HG03280 (cell line): ENCODE measurements at regions not wholly inside any gene's neighbourhood (a gene's known extent, or its start where the extent isn't known, plus 50 kb on each side); places are given as distances from the start of the nearest gene placed in this dataset.

Experiments used
- ATAC-seq: cut with Tn5 transposase; IDR thresholded peaks from one replicate; pipeline ENCODE4 v1.9.1; 2021; ENCODE audit warnings: mild to moderate bottlenecking, moderate library complexity; ENCODE audit not compliant: unreplicated experiment

DNA sequence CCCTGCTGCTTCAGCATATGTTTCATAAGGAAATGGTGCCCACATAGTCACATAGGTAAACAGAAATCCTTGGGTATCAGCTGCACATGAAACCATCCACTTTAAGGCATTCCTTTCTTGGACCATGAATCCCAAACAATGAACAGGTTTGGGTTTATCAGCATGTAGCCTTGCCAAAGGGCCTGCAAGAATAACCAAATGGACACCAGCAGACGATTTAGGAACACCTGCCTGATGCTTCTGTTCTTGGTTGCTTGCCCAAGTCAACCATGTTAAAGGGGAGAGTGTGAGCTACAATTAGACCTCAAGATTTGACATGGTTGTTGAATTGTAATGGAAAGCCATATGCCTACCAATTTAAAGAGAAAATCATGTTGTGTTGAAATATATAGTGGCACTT lies 1342.7 kb upstream of the PIK3C3 start:
- no peak for ATAC-seq

DNA sequence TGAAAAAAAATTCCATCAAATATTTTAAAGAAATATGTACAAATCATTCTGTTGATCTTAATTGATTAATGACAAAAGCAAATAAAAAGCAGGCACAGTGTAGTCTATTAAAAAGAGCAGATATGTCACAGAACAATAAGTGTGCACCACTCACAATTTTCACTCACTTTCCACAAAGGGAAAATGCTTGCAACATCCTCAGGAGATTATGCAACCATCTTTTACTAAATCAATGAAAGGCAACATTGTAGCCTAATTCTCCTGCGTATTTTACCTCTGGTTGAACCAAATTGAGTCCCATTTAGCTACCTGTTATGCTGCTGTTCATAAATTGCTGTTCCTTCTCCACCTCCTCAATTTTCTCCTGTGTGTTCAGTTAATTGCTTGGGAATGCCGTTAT lies 1346.8 kb upstream of the PIK3C3 start:
- ATAC-seq = no peak

DNA sequence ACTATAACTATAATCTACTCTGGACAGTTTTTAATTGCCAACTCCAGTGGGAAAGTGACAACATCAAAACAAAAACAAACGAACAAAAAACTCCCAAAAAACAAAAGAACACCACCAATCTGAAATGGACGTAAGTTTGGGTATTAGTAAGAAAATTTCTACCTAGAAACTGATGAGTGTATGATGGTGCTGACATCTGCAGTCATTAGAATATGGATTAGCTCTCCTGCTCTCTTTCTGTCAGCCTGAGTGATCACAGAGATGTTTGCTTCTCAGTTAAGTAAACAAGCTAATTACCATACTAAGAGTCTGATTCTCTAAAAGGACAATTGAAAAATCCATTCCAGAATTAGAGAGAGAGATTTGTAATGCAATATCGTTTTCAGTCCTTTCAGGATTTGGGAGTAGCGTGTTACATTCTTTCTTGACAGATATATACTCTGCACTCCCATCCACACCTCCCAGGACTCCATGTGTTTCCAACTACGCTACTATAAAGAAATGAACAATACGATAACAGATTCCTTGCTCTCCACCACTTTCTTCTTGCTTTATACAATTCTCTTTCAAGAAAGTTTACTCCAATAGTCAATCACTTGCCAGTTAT lies 1347.4 kb upstream of the PIK3C3 start:
- ATAC-seq = no peak

DNA sequence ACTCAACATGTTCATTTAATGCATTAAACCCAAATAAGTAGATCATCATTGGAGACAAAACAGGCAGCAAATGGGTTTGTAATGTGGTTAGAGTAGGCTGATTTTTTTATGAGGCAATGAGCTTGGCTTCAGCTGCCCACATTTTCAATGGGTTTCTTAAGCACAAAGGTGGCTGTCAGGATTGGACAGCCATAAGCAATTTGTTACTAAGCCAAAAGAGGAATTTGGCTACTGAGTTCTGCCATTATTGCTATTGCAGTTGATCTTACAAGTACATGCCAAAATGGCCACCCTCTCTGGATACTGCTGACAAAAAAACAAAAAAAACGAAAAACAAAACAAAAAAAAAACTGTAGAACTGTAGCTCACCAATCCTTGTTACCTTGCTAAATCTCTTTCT lies 1348.0 kb upstream of the PIK3C3 start:
- no peak for ATAC-seq

DNA sequence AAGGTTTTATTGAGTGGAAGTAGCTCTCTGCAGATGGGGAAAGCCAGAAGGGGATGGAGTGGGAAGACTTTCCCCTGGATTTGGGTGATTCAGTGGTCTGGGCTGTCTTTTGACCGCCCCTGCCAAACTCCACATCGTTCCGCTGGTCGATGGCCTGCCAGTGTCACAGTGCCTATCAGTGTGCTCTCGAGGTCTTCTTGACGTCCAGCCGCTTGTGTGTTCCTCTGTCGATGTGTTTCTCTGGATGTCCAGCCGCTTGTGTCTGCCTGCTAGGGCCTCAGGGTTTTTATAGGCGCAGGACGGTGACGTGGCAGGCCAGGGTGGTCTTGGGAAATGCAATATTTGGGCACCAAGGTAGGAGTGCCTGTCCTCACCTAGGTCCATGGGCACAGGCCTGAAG lies 1371.4 kb upstream of the PIK3C3 start:
- no peak for ATAC-seq

DNA sequence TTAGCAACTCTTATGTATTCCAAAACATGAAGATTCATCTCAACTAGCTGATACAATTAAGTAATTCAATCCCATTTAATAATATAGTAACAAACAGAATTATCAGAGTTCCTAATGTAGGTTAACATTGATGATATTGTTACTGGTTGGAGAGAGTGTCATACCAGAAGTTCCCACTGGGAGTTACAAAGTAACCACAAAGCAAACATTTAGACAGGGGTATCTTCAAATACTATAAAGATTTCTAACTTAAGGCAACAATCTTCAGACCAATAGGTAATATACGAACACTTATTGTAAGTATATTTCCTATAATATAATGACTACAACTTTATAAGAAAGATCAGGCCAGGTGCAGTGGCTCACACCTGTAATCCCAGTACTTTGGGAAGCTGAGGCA lies 1372.9 kb upstream of the PIK3C3 start:
- no peak for ATAC-seq

DNA sequence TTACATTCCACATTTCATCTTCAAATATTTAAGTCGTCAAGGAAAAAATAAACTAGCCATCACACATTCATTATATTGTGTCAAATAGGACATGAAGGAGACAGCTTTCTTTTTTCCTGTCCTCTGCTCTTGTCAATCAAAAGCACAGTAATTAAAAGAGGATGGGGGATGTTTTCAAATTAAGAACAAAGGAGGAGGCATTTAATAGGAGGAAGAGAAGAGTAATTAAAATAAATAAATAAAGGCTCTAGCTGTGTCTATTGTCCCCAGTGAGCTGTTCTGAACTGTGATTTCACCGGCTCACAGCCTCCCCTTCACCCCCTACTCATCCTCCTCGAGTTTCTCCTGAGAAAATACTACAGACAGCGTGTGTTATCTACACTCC lies 1377.1 kb upstream of the PIK3C3 start:
- no peak for ATAC-seq

DNA sequence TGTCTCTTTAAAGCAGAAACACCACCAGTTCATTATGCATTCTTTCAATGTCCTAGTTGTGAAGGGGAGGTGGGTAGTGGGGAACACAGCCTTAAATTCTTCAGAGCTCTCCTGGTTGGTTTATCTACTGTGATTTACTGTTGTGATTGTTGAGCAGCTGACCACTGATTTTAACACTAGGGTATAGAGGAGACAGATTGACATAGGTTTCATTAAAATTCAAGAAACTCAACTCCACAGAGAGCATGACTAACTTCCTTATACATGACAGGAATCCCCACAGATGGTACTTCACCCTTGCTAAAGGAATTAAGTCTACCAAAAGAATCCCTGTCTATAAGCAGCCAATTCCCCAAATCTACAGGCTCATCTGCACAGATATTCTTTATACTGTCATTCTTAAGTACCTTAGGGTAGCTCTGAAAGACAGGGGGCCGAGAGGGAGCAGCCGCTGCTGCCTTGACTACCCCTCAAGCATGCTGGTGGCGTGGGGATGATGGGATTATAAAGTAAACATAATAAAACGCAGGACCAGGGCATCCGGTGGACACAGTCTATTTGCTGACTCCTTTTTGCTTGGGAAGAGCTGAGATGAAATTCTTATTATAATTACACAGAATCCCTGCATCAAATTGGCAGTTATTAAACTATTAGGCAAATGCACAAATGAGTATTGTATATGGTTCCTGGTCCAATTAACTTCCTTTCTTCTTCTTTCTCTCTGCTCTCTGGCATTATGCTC lies 1377.6 kb upstream of the PIK3C3 start:
- ATAC-seq = no peak

DNA sequence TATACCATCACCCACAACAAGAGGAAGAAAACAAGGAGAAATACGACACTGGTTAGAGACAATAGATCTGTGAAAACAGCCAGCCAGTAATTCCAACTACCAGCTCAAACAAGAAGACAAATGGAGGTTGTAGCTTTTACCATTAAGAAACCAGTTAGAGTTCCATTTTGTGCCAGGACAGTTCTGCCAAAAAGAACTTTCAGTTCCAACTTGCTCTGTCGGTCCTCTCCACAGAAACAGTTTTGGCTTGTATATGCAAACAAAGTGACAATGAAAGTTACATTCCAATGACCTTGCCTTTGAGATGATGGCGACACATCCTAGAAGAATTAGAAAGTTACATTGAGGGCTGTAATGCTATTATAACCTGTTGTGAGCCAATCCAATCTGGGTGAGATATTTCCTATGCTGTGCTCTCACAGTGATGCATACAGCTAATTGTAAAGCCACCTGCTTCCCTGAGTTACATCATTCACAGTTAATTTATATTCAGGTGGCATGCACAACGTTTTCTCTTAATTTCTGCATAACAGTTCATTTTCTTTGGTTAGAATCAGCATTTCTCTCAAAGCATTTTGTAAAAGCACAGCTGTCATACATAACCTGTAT lies 1378.4 kb upstream of the PIK3C3 start:
- no peak for ATAC-seq

DNA sequence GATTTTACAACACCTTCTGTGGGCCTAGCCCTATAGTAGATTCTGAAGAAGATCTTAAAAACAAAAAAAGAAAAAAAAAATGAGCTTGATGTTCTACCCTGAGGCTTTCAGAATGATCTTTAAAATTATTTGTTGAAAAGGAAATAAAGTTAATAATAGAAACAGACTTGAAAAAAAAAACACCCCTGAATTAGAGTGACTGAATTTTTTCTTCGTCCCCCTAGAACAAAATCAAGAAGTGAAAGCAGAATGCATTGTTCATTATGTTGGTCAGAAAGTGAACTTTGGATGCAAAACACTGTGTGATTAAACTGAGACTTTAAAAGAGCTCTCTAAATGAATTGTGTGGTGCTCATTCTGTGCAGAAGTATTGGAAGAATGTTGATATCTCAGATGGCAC lies 1384.4 kb upstream of the PIK3C3 start:
- no peak for ATAC-seq

DNA sequence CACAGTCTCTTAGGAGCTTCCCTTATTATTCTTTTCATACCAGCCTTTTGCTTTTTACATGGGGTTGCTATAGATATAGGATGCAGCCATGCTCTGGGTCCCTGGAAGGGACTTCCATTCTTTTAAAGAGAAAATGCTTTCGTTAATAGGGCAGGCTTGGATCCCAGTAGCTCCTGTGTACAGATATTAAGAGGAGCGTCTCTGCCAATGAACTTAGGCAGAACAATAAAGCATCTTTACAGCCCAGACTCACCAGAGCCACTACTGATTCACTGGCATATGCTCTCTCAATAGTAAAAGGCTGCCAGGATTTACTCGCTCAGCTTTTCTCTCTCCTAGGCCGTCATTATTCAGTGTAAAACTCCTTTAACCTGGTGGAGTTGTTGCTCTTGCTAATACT lies 1385.4 kb upstream of the PIK3C3 start:
- no peak for ATAC-seq

DNA sequence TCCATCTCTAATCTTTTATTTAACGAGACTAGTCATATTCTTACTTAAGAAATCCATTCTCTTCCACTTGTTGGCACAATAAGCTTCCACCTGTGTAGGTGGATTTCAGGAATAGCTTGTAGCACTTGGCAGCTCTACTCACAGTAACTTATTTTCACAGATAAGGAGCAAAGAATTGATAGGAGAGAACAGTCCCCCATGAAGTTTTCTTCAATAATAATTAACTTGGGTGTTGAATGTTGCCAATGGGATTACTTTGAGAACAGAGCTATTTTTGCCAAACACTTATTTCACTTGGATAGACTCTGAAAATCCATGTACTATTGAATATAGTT lies 1388.6 kb upstream of the PIK3C3 start:
- ATAC-seq = no peak

DNA sequence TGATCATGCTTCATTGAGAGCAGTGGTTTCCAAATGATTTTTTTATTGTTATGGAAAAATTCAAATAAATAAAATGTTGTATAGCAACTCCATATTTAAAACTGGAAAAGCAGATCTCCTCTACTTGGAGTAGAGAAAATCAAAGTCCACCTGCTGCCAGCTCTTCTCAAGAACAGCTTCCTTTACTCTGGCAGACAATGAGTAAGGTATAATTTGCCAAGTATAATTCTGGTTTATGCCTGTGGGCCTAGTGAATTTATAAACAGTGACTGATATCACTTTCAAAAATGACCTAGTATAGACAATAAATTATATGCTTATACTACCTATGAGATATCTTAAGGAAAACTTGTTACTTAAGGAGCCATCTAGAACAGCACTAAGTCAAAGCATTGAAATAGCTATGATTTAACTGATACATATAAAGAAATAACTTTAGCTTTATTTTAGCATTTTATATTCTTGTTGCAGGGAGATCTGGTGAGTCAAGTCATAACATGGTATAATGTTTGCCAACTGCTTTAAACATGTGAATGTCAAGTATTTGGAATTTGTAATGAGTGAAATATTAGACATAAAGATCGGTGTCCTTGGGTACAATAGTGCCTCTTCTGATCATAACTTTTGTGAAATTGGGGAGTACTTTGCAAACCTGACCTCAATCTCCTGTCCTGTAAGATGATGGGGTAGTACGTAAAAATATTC lies 1389.1 kb upstream of the PIK3C3 start:
- no peak for ATAC-seq

DNA sequence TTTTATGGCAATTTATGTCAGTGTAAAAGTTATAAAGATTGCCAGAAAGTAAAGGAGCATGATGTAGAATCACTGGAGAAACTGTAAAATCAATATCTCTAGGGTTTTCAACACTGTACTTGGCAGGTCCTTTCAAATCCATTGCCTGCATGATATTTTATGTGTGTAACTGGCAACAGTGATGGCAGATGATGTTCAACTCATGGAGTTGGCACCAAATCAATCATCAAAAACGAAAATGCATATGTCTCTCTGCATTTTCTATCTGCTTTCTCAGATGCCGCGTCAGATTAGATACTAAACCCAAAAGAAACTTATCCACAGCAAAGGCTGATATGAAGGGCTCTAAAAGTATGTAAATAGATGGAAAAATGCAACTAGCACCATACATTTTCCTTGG lies 1395.5 kb upstream of the PIK3C3 start:
- ATAC-seq = no peak

DNA sequence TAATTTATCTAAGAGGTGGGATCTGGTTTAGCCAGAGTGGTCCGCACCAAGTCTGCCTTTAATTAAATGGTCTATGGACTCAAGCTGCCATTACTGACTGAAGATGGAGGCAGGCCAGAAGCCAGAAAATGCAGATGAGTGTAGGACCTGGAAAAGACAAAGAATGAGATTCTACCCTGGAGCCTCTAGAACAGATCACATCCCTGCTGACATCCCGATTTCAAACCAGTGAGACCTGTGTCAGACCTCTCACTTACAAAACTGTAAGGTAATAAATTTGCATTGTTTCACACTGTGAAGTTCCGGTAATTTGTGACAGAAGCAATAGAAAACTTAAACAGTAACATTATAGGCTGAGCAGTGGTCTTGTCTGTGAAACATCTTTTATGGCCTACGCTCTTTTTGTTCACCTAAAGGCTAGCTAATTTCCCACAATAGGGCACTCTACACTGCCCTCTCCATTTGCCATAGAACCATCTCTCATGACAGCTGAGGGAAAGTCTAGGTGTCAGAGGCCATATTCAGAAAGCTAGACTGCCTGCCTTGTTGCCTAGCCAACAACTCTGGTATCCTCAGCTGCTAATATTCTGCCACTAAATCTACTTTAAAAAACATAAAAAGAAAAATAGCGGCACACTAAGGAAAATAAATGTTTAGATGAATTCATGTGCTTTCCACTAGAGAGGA lies 1396.2 kb upstream of the PIK3C3 start:
- ATAC-seq = no peak

DNA sequence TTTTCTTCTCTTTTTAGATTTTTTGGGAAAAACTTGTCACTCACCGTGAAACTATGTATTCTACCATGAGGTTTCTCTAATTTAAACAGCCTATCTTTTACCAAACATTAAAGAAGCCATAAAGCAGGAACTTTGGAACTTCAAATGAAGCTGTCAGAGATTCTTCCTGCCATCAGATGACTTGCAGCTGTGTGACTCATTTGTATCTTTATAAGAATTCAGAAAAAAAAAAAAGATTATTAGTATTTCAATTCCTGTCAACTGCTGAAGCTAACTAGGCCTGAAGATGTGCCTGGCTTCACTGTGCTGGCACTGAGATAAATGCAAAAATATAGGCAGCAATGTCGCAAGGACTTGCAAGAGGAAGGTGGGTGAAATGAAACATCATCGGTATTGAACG lies 1399.1 kb upstream of the PIK3C3 start:
- ATAC-seq = no peak

DNA sequence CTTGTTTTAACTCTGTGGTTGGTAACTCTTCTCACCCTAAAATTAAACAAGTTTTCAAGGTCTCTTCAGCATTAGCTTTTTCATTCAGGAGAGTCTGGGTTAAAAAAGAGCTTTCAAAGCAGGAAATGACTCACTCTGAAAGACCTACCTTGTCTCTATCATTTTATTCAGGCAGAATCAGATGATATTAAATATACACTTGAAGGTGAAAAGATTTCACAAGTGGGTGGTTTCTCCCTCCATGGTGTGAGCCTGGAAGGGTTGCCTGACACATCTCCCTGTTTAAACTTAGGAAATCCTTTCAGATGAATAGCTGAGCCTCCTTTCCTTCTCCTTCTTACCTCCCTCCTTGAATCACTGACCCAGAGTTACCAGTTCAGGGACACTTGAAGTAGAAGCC lies 1402.0 kb upstream of the PIK3C3 start:
- ATAC-seq = no peak

DNA sequence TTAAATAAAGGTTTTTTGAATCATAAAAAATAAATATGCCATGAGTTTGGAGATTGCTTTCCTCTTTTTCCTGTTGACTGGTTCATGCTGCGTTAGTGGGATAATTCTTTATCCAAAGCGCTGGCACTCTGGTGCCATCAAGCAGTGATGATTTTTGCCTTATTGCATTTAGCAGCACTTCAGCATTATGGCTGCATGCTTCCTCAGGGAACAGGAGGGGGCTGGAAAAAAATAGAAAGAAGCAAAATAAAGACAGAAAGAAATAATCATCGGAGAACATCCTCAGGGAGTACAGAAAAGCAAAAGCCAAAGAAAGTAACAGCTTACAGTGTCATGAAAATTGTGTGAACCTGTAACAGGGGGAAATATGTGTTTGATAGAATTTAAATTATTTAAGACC lies 1408.2 kb upstream of the PIK3C3 start:
- ATAC-seq = no peak

DNA sequence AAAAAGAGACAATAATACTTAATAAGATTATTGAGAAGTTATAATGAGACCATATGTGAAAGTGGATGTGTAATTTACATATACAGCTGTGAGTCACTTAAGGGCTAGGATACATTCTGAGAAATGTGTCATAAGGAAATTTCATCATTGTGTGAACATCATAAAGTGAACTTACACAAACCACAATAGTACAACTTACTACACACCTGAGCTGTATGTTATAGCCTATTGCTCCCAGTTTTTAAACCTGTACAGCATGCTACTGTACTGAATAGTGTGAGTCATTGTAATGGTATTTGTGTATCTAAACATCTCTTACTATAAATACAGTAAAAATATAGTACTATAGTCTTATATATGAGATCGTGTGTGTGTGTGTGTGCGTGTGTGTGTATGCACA lies 1420.3 kb upstream of the PIK3C3 start:
- ATAC-seq = no peak

DNA sequence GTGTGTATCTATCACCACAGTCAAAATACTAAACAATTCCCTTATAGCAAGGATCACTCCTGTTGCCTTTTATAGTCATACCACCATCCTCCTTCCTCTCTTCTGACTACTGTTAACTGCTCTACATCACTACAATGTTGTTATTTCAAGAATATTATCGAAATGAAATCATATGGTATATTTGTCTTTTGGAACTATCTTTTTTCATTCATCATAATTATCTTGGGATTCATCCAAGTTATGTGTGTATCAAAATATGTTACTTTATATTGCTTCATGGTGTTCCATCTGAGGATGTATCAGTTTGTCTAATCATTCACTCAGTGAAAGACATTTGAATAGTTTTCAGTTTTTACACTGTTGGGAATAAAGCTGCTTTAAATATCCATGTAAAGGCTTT lies 1423.0 kb upstream of the PIK3C3 start:
- ATAC-seq = no peak

DNA sequence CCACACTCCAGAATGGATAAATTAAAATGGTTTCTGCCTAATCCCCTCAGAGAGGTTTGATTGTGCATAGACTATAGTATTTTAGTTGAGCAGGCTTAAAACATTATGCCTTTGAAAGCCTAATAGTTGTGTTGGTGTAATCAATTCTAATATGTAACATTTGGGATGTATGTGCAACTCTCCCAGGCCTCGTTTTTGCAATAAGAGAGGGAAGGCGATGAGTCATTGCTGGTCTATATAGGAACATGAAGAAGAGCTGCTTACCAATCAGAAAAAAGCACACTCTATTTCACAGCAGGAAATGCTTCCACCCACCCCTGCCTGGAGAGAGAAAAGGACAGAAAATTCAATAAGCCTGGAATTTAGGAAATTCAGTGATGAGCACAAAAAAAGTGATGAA lies 1424.0 kb upstream of the PIK3C3 start:
- no peak for ATAC-seq

DNA sequence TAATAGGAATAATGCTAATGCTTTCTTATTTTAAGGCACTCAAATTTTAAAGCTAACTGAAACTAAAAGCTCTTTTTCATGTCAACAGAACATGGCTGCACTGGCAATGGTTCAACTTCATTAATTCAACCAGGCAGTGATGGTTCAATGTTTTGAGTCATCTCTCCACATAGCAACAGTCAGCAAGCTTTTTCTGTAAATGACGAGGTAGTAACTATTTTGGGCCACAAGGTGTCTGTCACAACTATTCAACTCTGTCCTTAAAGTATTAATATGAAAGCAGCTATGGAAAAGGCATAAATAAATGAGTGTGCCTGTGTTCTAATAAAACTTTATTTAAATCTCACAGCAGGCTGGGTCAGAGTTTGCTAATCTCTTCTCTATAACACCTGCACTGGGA lies 1425.6 kb upstream of the PIK3C3 start:
- no peak for ATAC-seq
